ENCODE measurements at regions not wholly inside any gene's neighbourhood (a gene's known extent, or its start where the extent isn't known, plus 50 kb on each side); places are given as distances from the start of the nearest gene placed in this dataset.

DNA sequence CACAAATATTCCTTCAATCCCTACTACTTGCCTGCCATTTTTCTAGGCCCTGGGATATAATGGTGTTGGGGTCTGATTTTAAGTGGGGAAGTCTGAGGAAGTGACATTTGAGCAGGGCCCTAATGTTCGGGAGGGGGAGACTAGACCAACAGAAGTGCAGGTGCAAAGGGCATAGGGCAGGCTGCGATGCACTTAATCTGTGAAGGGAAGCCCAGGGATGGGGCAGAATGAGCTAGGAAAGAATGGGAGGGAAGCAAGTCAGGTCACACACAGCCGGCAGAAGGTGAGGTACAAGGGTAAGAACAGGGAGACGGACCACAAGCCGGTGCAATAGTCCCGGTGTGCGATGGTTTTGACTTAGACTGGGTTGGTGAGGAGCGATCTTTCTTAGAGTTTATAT is 146.8 kb downstream of the UNC5CL start:
- Histone ChIP-seq H3K4me3 (no peak overlapping the region), H3K27ac (no peak overlapping the region), H3K27me3 (no peaks in the 10 kb centered on the region), H3K4me1 (peaks cover 12 to 25% of the 10 kb centered on the region in 2 donors), H3K36me3 (no peaks in the 10 kb centered on the region), H3K9me3 (no peaks in the 10 kb centered on the region)
- in situ Hi-C loops (cut with MboI; ENCODE audit: low sequenced_read_pairs in 4 of 4) = loop anchor here in 2 of 4 donors (10.0 kb wide), 1 partner anchor 133 kb away; no protein-coding TSS in a partner anchor
- ATAC-seq (no peak), DNase-seq (no peak)
- no peak for TF ChIP-seq POLR2A (IDR thresholded peaks at IDR 0.05)
- TF ChIP-seq, protein P1, sequence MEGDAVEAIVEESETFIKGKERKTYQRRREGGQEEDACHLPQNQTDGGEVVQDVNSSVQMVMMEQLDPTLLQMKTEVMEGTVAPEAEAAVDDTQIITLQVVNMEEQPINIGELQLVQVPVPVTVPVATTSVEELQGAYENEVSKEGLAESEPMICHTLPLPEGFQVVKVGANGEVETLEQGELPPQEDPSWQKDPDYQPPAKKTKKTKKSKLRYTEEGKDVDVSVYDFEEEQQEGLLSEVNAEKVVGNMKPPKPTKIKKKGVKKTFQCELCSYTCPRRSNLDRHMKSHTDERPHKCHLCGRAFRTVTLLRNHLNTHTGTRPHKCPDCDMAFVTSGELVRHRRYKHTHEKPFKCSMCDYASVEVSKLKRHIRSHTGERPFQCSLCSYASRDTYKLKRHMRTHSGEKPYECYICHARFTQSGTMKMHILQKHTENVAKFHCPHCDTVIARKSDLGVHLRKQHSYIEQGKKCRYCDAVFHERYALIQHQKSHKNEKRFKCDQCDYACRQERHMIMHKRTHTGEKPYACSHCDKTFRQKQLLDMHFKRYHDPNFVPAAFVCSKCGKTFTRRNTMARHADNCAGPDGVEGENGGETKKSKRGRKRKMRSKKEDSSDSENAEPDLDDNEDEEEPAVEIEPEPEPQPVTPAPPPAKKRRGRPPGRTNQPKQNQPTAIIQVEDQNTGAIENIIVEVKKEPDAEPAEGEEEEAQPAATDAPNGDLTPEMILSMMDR (IDR thresholded peaks at IDR 0.05 in 4 of 5, conservative IDR thresholded peaks at IDR 0.05 in 1 of 5) = no peak
- intact Hi-C loops (cut with DNase I; ENCODE audit: low total_unique reads) = loop anchor here (10.0 kb wide), 1 partner anchor 957 kb away; the partner anchor contains the start of gene MOCS1

DNA sequence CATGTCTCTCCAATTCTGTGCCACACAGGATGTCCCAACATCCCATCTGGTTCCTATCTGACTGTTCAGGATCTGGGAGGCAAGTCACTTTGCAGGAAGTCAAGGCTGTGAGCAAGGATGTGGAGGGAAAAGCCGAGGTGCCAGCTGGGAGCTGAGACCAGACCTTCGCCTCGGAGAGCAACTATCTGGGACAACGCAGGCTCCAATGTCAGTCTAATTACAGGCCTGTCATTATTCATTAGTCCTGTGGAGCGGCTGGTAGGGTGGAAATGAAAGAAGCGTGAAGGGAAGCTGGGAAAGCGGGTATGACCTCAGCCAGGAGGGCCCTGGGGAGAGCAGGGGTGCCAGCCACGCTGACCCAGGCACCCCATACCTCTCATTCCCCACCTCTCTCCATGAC is 147.3 kb downstream of the UNC5CL start:
- Histone ChIP-seq H3K4me3 (no peak overlapping the region), H3K36me3 (no peaks in the 10 kb centered on the region), H3K27ac (no peak overlapping the region), H3K27me3 (no peaks in the 10 kb centered on the region), H3K4me1 (peaks cover 12 to 25% of the 10 kb centered on the region in 2 donors), H3K9me3 (no peaks in the 10 kb centered on the region)
- ATAC-seq (no peak), DNase-seq (no peak)
- intact Hi-C loops (cut with DNase I; ENCODE audit: low total_unique reads) = loop anchor here (10.0 kb wide), 1 partner anchor 957 kb away; the partner anchor contains the start of gene MOCS1
- in situ Hi-C loops (cut with MboI; ENCODE audit: low sequenced_read_pairs in 4 of 4) = loop anchor here in 2 of 4 donors (10.0 kb wide), 1 partner anchor 133 kb away; no protein-coding TSS in a partner anchor
- no peak for TF ChIP-seq POLR2A (IDR thresholded peaks at IDR 0.05)
- TF ChIP-seq, protein P1 (IDR thresholded peaks at IDR 0.05 in 4 of 5, conservative IDR thresholded peaks at IDR 0.05 in 1 of 5) = no peak

DNA sequence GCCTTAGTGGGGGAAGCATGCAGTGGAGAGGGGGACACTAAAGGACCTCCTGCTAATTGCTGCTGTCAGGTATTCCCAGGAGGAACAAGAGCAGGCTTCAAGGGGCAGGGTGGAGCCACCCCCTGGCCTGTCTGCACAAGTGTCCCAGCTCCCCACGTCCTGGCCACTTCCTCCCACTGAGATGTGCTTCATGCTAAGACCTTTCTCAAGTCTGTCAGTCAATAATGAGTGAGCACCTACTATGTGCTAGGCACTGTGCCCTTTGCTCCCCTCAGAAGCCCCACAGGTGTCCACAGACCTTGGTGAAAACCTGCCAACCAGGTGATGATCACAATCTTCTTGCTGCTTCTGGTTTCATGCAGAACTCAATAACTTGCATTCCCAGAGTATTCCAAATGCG is 147.9 kb downstream of the UNC5CL start:
- peaks cover 12 to 25% of the 10 kb centered on the region in 2 donors for H3K4me1 ChIP-seq
- in situ Hi-C loops (cut with MboI; ENCODE audit: low sequenced_read_pairs in 4 of 4) = loop anchor here in 2 of 4 donors (10.0 kb wide), 1 partner anchor 134 kb away; no protein-coding TSS in a partner anchor
- H3K27me3 ChIP-seq = no peaks in the 10 kb centered on the region
- no peaks in the 10 kb centered on the region for H3K9me3 ChIP-seq
- no peak for TF ChIP-seq POLR2A (IDR thresholded peaks at IDR 0.05)
- TF ChIP-seq, protein P1 (IDR thresholded peaks at IDR 0.05 in 4 of 5, conservative IDR thresholded peaks at IDR 0.05 in 1 of 5) = no peak
- no peak for DNase-seq
- no peak overlapping the region for H3K27ac ChIP-seq
- no peak for ATAC-seq
- intact Hi-C loops (cut with DNase I; ENCODE audit: low total_unique reads) = loop anchor here (10.0 kb wide), 1 partner anchor 956 kb away; the partner anchor contains the start of gene MOCS1
- no peak overlapping the region for H3K4me3 ChIP-seq
- H3K36me3 ChIP-seq = no peaks in the 10 kb centered on the region

DNA sequence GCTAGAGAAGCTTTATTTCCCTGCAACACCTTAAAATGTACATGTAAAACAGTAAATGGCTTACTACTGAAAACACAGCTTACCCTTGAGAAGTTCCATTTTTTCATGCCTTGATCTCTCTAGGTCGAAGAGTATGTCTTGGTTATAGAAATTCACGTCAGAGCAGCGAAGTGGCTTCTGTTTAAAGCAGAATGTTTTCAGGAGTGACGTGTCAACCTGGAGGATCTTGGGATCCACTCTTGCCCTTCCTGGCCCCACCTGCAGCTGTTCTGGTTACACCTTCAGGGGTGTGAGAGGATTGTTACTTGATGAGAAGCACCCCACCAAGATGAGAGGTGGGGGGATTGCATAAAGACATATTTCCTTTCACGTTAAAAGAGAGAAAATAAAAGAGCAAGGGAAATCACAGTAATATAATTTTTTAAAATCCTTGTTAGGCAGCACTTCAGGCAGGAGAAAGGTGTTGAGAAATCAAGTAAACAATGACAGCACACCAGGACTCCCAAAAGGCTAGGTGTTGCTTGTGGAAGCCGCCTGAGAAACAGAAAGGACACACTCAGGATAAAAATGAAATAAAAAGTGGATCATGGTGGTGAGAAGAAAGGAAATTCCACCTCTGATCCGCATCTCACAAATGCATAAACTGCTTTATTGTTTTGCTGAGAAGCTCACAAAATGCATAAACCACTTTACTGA is 149.7 kb downstream of the UNC5CL start:
- Histone ChIP-seq H3K4me3 (no peak overlapping the region), H3K27ac (no peak overlapping the region), H3K9me3 (no peaks in the 10 kb centered on the region), H3K27me3 (no peaks in the 10 kb centered on the region), H3K36me3 (no peaks in the 10 kb centered on the region), H3K4me1 (peaks cover 12 to 15% of the 10 kb centered on the region in 2 donors)
- no peak for TF ChIP-seq POLR2A (IDR thresholded peaks at IDR 0.05)
- TF ChIP-seq, protein P1 (IDR thresholded peaks at IDR 0.05 in 4 of 5, conservative IDR thresholded peaks at IDR 0.05 in 1 of 5) = no peak
- intact Hi-C loops (cut with DNase I; ENCODE audit: low total_unique reads) = no loop called here
- DNase-seq = no peak
- no peak for ATAC-seq
- in situ Hi-C loops (cut with MboI; ENCODE audit: low sequenced_read_pairs in 4 of 4) = no loop called here
